GM23338 (cell line): ENCODE measurements at regions not wholly inside any gene's neighbourhood (a gene's known extent, or its start where the extent isn't known, plus 50 kb on each side); places are given as distances from the start of the nearest gene placed in this dataset.

ENCODE experiments used
- EZH2 ChIP-seq: fragments of 200-600 bp; sonication (generic); IDR thresholded peaks from one replicate; pipeline ENCODE4 v1.8.0; 2017; ENCODE audit warnings: antibody characterized with exemption, mild to moderate bottlenecking, low read depth; ENCODE audit not compliant: unreplicated experiment
- POLR2AphosphoS5 ChIP-seq: IDR thresholded peaks from 2 replicates; pipeline ENCODE4 v1.6.1; 2016; ENCODE audit warnings: antibody characterized with exemption, low read depth

DNA sequence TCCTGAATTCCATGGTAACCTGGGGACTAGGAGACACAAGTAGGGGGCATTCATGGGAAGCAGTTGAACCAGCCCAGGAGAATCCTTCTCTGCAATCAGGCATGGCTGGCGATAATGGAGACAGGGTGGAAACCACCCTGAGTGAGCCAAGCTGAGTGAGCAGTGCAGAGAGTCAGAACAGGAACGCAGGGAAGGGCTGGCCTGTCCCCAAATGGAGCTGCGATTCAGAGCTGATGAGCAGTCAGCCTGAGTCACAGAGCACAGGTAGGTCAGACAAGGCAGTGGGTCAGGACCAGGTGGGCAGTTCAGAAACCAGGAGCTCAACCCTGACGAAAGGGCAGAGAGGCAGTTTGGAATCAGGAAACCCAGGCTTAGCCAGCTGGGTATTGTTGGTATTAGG lies 129.0 kb downstream of the BTC start:
- TF ChIP-seq POLR2AphosphoS5 (no peak), EZH2 (no peak)
